Left renal cortex interstitium (tissue), 4 donors: ENCODE measurements at regions not wholly inside any gene's neighbourhood (a gene's known extent, or its start where the extent isn't known, plus 50 kb on each side); places are given as distances from the start of the nearest gene placed in this dataset.

Source experiments
- DNase-seq, 4 donors: peaks; one replicate each; pipeline ENCODE4 v3.0.0-alpha.2; 2013; ENCODE audit warnings: low read depth in 4 of 4, low spot score in 2 of 4, missing footprints in 1 of 4

DNA sequence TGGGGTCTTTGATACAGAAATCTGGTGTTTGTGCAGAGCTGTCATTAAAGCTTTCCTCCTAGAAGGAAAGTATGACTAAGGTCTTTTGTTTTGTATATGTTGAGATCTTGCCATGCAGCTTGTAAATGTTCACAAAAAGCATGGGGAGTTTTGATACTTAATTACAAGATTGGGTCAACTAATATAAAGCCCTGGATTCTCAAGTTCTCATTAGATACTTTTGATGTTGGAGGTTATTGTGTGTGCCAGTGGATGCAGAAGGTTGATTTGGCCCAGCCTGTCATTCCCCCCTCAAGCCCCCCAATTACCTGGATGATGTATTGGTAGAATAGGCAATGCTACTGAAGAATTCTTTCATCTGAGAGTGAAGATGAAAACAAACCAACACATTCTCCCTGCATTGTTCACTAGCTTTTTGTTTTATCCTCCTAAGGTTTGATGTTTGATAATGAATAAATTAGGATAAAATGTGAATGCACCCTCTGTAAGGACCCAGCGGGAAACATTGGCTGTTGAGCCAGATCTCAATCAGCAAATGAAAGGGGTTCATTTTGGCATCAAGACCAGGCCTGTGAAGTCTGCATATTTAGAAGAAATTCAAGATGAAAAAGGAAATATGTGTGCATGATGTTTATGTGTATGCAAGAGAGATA, 61.9 kb upstream of the ADAMTS19 start:
- no peak for DNase-seq

DNA sequence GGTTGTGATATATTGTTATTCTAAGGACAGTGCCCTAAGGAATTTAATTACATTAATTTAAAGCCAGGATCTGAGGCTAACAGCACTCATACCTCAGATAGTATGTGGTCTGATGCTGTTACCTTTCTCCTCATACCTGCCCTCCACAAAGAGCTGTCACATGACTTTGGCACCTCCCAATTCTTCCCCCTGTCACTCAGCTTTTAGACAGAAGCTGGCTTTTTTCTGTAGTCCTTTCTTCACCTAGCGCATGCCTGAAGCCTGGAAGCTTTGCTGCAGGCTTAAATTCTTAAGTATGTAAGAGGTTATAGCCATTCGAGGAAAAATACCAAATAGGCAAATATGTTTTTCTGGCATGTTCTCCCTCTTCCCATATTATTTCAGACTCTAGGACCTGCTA, 61.0 kb upstream of the ADAMTS19 start:
- DNase-seq = no peak

DNA sequence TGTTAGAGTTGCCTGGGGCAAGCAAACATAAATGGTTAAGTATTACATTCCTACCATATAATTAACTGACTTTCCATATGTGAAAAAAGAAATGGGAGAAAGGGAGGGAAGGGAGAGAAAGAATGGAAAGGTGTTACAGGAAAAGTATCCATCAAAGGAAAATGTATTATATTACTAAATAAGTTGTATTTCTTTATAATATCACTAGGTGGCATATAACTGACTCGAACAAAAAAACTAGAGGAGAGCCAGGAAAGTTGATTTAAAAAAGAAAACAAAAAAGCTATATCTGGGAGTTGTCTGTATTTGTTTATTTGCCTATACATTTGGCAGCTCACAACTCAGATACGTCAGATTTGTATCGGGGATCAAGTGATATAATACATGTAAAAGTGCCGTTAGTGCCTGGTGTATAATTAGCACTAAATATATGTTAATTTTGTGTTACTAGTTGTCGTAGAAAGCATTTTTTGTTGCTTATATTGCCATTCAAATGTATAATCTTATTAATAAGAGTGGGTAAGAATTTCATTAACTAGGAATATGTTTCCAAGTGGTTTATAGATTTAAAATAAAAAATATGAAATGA, 59.6 kb upstream of the ADAMTS19 start:
- no peak for DNase-seq

DNA sequence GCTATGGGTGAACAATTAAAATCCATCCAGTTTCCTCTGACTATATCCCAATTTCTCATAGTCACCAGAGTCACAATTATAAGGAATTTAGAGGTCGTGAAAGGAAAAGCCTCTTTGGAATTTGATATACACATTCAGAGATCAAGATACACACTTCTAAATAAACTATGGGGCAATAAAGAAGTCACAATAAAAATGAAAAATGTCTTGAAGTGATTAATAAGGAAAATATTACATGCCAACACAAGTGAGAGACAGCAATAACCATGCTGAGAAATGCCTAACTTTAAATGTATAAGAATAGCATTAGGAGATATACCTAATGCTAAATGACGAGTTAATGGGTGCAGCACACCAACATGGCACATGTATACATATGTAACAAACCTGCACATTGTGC, 54.9 kb upstream of the ADAMTS19 start:
- DNase-seq = no peak

DNA sequence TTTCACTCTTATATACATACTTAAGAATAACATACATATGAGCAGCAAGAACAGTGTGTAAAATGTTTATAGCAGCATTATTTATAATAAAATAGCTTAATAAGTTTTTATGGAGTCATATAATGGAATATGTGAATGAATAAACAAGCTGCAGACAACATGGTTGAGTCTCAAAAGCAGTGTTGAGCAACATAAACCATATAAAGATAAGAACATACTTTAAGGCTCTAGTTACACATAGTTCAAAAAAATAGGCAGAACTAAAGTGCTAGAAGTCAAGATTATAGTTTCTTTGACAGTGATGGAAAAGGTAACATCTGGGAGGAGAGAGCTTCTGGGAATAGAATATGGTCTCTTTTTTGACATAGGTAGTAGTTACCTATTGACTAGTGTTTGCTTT, 53.7 kb upstream of the ADAMTS19 start:
- DNase-seq = no peak
